H9 (cell line): ENCODE measurements at regions not wholly inside any gene's neighbourhood (a gene's known extent, or its start where the extent isn't known, plus 50 kb on each side); places are given as distances from the start of the nearest gene placed in this dataset.
A peak's percentile ranks its signal among the peaks of the same experiment; 100 is the strongest.
"Not testable (repeated sequence)": the region's sequence is repeated elsewhere in the genome, so short reads cannot be mapped to it uniquely, and the experiment has no call there.

Source experiments
- DNase-seq: peaks from one replicate; pipeline ENCODE4 v3.0.0-alpha.2; 2017
- H2AFZ ChIP-seq: one replicate; pipeline ENCODE4 v1.6.1; 2013; ENCODE audit warnings: mild to moderate bottlenecking, low read length, control low read depth, moderate library complexity
- H2AK5ac ChIP-seq: 2 replicates; pipeline ENCODE4 v1.6.1; 2013; ENCODE audit warnings: low read length, control low read depth, mixed read lengths; ENCODE audit not compliant: insufficient read length
- H2BK120ac ChIP-seq: one replicate; pipeline ENCODE4 v1.6.1; 2013; ENCODE audit warnings: low read depth, mild to moderate bottlenecking, low read length, control low read depth, inconsistent platforms; ENCODE audit not compliant: poor library complexity, severe bottlenecking
- H2BK12ac ChIP-seq: 2 replicates; pipeline ENCODE4 v1.6.1; 2013; ENCODE audit warnings: low read length, control low read depth, mixed read lengths, low read depth; ENCODE audit not compliant: insufficient read length
- H2BK15ac ChIP-seq: 2 replicates; pipeline ENCODE4 v1.6.1; 2013; ENCODE audit warnings: low read depth, low read length, control low read depth
- H2BK20ac ChIP-seq: one replicate; pipeline ENCODE4 v1.6.1; 2013; ENCODE audit warnings: low read depth, mild to moderate bottlenecking, low read length, control low read depth, inconsistent platforms; ENCODE audit not compliant: poor library complexity, severe bottlenecking
- H2BK5ac ChIP-seq: 2 replicates; pipeline ENCODE4 v1.6.1; 2013; ENCODE audit warnings: low read length, control low read depth, mixed read lengths; ENCODE audit not compliant: insufficient read length
- H3K14ac ChIP-seq: 2 replicates; pipeline ENCODE4 v1.6.1; 2013; ENCODE audit warnings: low read length, control low read depth; ENCODE audit not compliant: insufficient read depth
- H3K18ac ChIP-seq: 2 replicates; pipeline ENCODE4 v1.6.1; 2013; ENCODE audit warnings: low read depth, mild to moderate bottlenecking, mixed read lengths, low read length, control low read depth; ENCODE audit not compliant: insufficient read length
- H3K23ac ChIP-seq: 2 replicates; pipeline ENCODE4 v1.6.1; 2013; ENCODE audit warnings: low read length, control low read depth, mixed read lengths, low read depth; ENCODE audit not compliant: insufficient read length
- H3K23me2 ChIP-seq: 2 replicates; pipeline ENCODE4 v1.6.1; 2013; ENCODE audit warnings: low read depth, mild to moderate bottlenecking, mixed read lengths, low read length, control low read depth; ENCODE audit not compliant: insufficient read length, poor library complexity, severe bottlenecking
- H3K27ac ChIP-seq: 2 replicates; pipeline ENCODE4 v1.5.1; 2013; ENCODE audit warnings: low read length, control low read depth, mixed read lengths, low read depth; ENCODE audit not compliant: insufficient read length
- H3K27me3 ChIP-seq: 2 replicates; pipeline ENCODE4 v1.6.1; 2013; ENCODE audit warnings: low read length, control low read depth, inconsistent platforms; ENCODE audit not compliant: insufficient read depth
- H3K4ac ChIP-seq: 2 replicates; pipeline ENCODE4 v1.6.1; 2013; ENCODE audit warnings: low read depth, mild to moderate bottlenecking, control low read depth, inconsistent platforms, low read length, moderate library complexity
- H3K4me1 ChIP-seq: 2 replicates; pipeline ENCODE4 v1.6.1; 2013; ENCODE audit warnings: low read length, control low read depth, inconsistent platforms; ENCODE audit not compliant: insufficient read depth
- H3K4me2 ChIP-seq: 2 replicates; pipeline ENCODE4 v1.6.1; 2013; ENCODE audit warnings: low read length, control low read depth, mixed read lengths; ENCODE audit not compliant: insufficient read length, insufficient read depth
- H3K56ac ChIP-seq: 2 replicates; pipeline ENCODE4 v1.6.1; 2013; ENCODE audit warnings: low read depth, mild to moderate bottlenecking, mixed read lengths, low read length, control low read depth; ENCODE audit not compliant: insufficient read length
- H3K79me1 ChIP-seq: 2 replicates; pipeline ENCODE4 v1.6.1; 2013; ENCODE audit warnings: low read depth, mild to moderate bottlenecking, moderate library complexity, low read length, control low read depth, inconsistent platforms; ENCODE audit not compliant: insufficient read depth, poor library complexity, severe bottlenecking
- H3K79me2 ChIP-seq: 2 replicates; pipeline ENCODE4 v1.6.1; 2013; ENCODE audit warnings: low read length, control low read depth, inconsistent platforms; ENCODE audit not compliant: insufficient read depth
- H3K9ac ChIP-seq: 2 replicates; pipeline ENCODE4 v1.6.1; 2013; ENCODE audit warnings: low read length, control low read depth, mixed read lengths; ENCODE audit not compliant: insufficient read length; ENCODE audit errors: extremely low read depth
- H3K9me3 ChIP-seq: one replicate; pipeline ENCODE4 v1.6.1; 2013; ENCODE audit warnings: low read depth, low read length, inconsistent platforms; ENCODE audit not compliant: control insufficient read depth
- H3T11ph ChIP-seq: one replicate; pipeline ENCODE4 v1.6.1; 2013; ENCODE audit warnings: mild to moderate bottlenecking, low read length, control low read depth, inconsistent platforms
- H4K20me1 ChIP-seq: one replicate; pipeline ENCODE4 v1.6.1; 2013; ENCODE audit not compliant: control insufficient read depth, insufficient read length, insufficient read depth
- H4K5ac ChIP-seq: 2 replicates; pipeline ENCODE4 v1.6.1; 2013; ENCODE audit warnings: low read depth, mild to moderate bottlenecking, mixed read lengths, low read length, control low read depth; ENCODE audit not compliant: insufficient read length
- H4K8ac ChIP-seq: replicated peaks from 2 replicates; pipeline ENCODE4 v1.6.1; 2013; ENCODE audit warnings: low read length, control low read depth, mixed read lengths, low read depth; ENCODE audit not compliant: insufficient read length
- H4K91ac ChIP-seq: 2 replicates; pipeline ENCODE4 v1.6.1; 2013; ENCODE audit warnings: low read depth, mild to moderate bottlenecking, moderate library complexity, mixed read lengths, low read length, control low read depth; ENCODE audit not compliant: insufficient read length
- H3K27ac Mint-ChIP-seq, 3 experiments: 2 replicates in 2 of 3; 3 replicates in 1 of 3; pipeline ENCODE4 v1.8.0; 2020 to 2021; ENCODE audit warnings: mixed read lengths in 3 of 3, mild to moderate bottlenecking in 1 of 3, moderate library complexity in 1 of 3
- H3K27me3 Mint-ChIP-seq: 2 replicates; pipeline ENCODE4 v1.8.0; 2021; ENCODE audit warnings: low read depth, mild to moderate bottlenecking, moderate library complexity, mixed read lengths
- H3K36me3 Mint-ChIP-seq, 3 experiments: 2 replicates in 2 of 3; 3 replicates in 1 of 3; pipeline ENCODE4 v1.8.0; 2020 to 2021; ENCODE audit warnings: low read depth in 3 of 3, mixed read lengths in 3 of 3; ENCODE audit not compliant: insufficient read depth in 1 of 3
- H3K4me1 Mint-ChIP-seq, 2 experiments: 2 replicates each; pipeline ENCODE4 v1.8.0; 2020; ENCODE audit warnings: mixed read lengths in 2 of 2
- H3K4me3 Mint-ChIP-seq, 2 experiments: 2 replicates in 1 of 2; 3 replicates in 1 of 2; pipeline ENCODE4 v1.8.0; 2020 to 2021; ENCODE audit warnings: mild to moderate bottlenecking in 2 of 2, mixed read lengths in 2 of 2, moderate library complexity in 1 of 2
- H3K9me3 Mint-ChIP-seq, 2 experiments: 2 replicates in 1 of 2; 3 replicates in 1 of 2; pipeline ENCODE4 v1.8.0; 2020; ENCODE audit warnings: mild to moderate bottlenecking in 2 of 2, mixed read lengths in 2 of 2, moderate library complexity in 1 of 2
- WGBS: extraction: QIAGEN DNeasy Blood & Tissue Kit; methylation state at CpG from one replicate; pipeline ENCODE4 v1.1.7; 2013; ENCODE audit warnings: missing lambda C conversion rate, low lambda C conversion rate, mixed read lengths; ENCODE audit not compliant: insufficient read length; ENCODE audit errors: extremely low coverage; 5-methylcytosine and 5-hydroxymethylcytosine counted together

- H3K4ac ChIP-seq, H3K23me2 ChIP-seq, H3K27me3 ChIP-seq, H3K4me3 Mint-ChIP-seq, H3K79me1 ChIP-seq, H3K23ac ChIP-seq, DNase-seq, H3K9ac ChIP-seq, H2BK20ac ChIP-seq, H3K9me3 ChIP-seq, H3K27me3 Mint-ChIP-seq, H2BK120ac ChIP-seq, H3K14ac ChIP-seq, H3K56ac ChIP-seq, H3K79me2 ChIP-seq, H2BK5ac ChIP-seq, H3K36me3 Mint-ChIP-seq, H3K27ac Mint-ChIP-seq, H4K20me1 ChIP-seq, H4K8ac ChIP-seq, H3T11ph ChIP-seq, H3K4me1 ChIP-seq, H2AFZ ChIP-seq, H2AK5ac ChIP-seq, H3K4me2 ChIP-seq, H2BK15ac ChIP-seq, H3K18ac ChIP-seq, H4K5ac ChIP-seq, H2BK12ac ChIP-seq, H4K91ac ChIP-seq: not testable (repeated sequence)
- peak overlapping the region; percentile 82 for H3K27ac ChIP-seq
- WGBS = no CpG with 5 or more reads among the region's 2 CpGs
- H3K9me3 Mint-ChIP-seq = peaks cover 18 to 53% of the 10 kb centered on the region in 2 experiments
- H3K4me1 Mint-ChIP-seq = peaks cover 15 to 23% of the 10 kb centered on the region in 2 experiments
Observed at GRCh38 chr17:22117401-22117800, 425.1 kb downstream of the KCNJ18 start.

DNA sequence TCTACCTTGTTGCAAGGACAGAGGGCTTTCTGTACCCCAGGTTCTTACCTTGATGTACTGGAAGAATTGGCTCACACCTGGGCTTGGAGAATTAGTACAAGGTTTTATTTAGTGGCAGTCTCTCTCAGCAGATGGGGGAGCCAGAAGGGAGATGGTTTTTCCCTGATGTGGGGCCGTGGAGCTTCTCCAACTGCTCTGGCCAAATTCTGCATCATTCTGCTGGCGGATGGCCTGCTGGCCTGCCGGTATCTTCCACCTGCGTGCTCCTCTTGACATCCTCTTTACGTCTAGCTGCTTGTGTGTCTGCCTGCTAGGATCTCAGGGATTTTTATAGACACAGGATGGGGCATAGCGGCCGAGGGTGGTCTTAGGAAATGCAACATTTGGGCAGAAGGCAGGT, 426.7 kb downstream of the KCNJ18 start:
- peaks cover 15 to 23% of the 10 kb centered on the region in 2 experiments for H3K4me1 Mint-ChIP-seq
- not testable (repeated sequence) for H3K27ac Mint-ChIP-seq

More for the DNA sequence above, 426.7 kb downstream of the KCNJ18 start:
- not testable (repeated sequence) for H2BK5ac ChIP-seq, H3K9ac ChIP-seq, H3K79me1 ChIP-seq, H4K91ac ChIP-seq, H3K4me1 ChIP-seq, H2BK120ac ChIP-seq, H3T11ph ChIP-seq, H3K36me3 Mint-ChIP-seq, H3K4me2 ChIP-seq, H3K4ac ChIP-seq, H2AK5ac ChIP-seq, H3K18ac ChIP-seq, H3K9me3 ChIP-seq, H2BK20ac ChIP-seq, H3K79me2 ChIP-seq, H3K23ac ChIP-seq, H2AFZ ChIP-seq, H3K56ac ChIP-seq, H2BK15ac ChIP-seq, H3K14ac ChIP-seq, DNase-seq, H4K20me1 ChIP-seq, H3K27ac ChIP-seq, H3K27me3 ChIP-seq, H4K8ac ChIP-seq, H3K23me2 ChIP-seq, H4K5ac ChIP-seq, H2BK12ac ChIP-seq, H3K4me3 Mint-ChIP-seq, H3K27me3 Mint-ChIP-seq
- peaks cover 14 to 46% of the 10 kb centered on the region in 2 experiments for H3K9me3 Mint-ChIP-seq
- no CpG with 5 or more reads among the region's 7 CpGs for WGBS
